HCT116 (cell line): ENCODE measurements at regions not wholly inside any gene's neighbourhood (a gene's known extent, or its start where the extent isn't known, plus 50 kb on each side); places are given as distances from the start of the nearest gene placed in this dataset.

ENCODE experiments used
- CEBPB ChIP-seq: IDR thresholded peaks from 2 replicates; pipeline ENCODE4 v1.6.1; 2012; ENCODE audit warnings: low read depth
- CTCF ChIP-seq, 3 experiments: fragments of 200-600 bp in 1 of 3; sonication (generic) in 1 of 3; IDR thresholded peaks in 2 of 3; conservative IDR thresholded peaks in 1 of 3; 2 replicates each; pipeline ENCODE4 v1.5.1; 2012 to 2017; ENCODE audit warnings: low read depth in 2 of 3, low read length in 2 of 3, antibody characterized with exemption in 1 of 3, borderline replicate concordance in 1 of 3, control low read depth in 1 of 3, mild to moderate bottlenecking in 1 of 3, mixed read lengths in 1 of 3, mixed run types in 1 of 3, moderate library complexity in 1 of 3; ENCODE audit not compliant: insufficient read depth in 1 of 3
- EZH2 ChIP-seq: fragments of 200-600 bp; sonication (generic); IDR thresholded peaks from 2 replicates; pipeline ENCODE4 v1.6.1; 2017; ENCODE audit warnings: antibody characterized with exemption, mixed run types
- JUND ChIP-seq: IDR thresholded peaks from 2 replicates; pipeline ENCODE4 v1.6.1; 2012
- POLR2A ChIP-seq: IDR thresholded peaks from 2 replicates; pipeline ENCODE4 v1.7.0; 2011; ENCODE audit warnings: borderline replicate concordance; ENCODE audit not compliant: insufficient read depth, insufficient read length; ENCODE audit errors: extremely low read depth
- POLR2AphosphoS5 ChIP-seq: IDR thresholded peaks from 2 replicates; pipeline ENCODE4 v1.6.1; 2011; ENCODE audit warnings: mild to moderate bottlenecking, low read depth, low read length, moderate library complexity
- RAD21 ChIP-seq: IDR thresholded peaks from 2 replicates; pipeline ENCODE4 v1.6.1; 2012; ENCODE audit warnings: low read depth, mild to moderate bottlenecking
- SIN3A ChIP-seq: IDR thresholded peaks from 2 replicates; pipeline ENCODE4 v1.6.1; 2012; ENCODE audit warnings: low read depth
- TCF7L2 ChIP-seq: IDR thresholded peaks from 2 replicates; pipeline ENCODE4 v1.7.0; 2011; ENCODE audit warnings: borderline replicate concordance, inconsistent platforms; ENCODE audit not compliant: insufficient read depth, insufficient read length; ENCODE audit errors: extremely low read depth
- TF ChIP-seq, protein P1 (sequence below): IDR thresholded peaks from 2 replicates; pipeline ENCODE4 v1.6.1; 2012
- TF ChIP-seq, protein P2 (sequence below): IDR thresholded peaks from 2 replicates; pipeline ENCODE4 v1.6.1; 2012; ENCODE audit warnings: low read depth
- TF ChIP-seq, protein P3 (sequence below): IDR thresholded peaks from 2 replicates; pipeline ENCODE4 v1.6.1; 2012

GRCh38 chr14:73783107-73783727 lies 68.4 kb upstream of the PTGR2 start:
- no peak for TF ChIP-seq RAD21
- TF ChIP-seq CEBPB: no peak
- TF ChIP-seq CTCF (IDR thresholded peaks at IDR 0.05 in 2 of 3, conservative IDR thresholded peaks at IDR 0.05 in 1 of 3; ENCODE audit: borderline replicate concordance in 1 of 3, insufficient read depth in 1 of 3, low read depth in 2 of 3, low read length in 2 of 3): no peak
- TF ChIP-seq, protein P1, sequence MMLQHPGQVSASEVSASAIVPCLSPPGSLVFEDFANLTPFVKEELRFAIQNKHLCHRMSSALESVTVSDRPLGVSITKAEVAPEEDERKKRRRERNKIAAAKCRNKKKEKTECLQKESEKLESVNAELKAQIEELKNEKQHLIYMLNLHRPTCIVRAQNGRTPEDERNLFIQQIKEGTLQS: no peak
- TF ChIP-seq, protein P2, sequence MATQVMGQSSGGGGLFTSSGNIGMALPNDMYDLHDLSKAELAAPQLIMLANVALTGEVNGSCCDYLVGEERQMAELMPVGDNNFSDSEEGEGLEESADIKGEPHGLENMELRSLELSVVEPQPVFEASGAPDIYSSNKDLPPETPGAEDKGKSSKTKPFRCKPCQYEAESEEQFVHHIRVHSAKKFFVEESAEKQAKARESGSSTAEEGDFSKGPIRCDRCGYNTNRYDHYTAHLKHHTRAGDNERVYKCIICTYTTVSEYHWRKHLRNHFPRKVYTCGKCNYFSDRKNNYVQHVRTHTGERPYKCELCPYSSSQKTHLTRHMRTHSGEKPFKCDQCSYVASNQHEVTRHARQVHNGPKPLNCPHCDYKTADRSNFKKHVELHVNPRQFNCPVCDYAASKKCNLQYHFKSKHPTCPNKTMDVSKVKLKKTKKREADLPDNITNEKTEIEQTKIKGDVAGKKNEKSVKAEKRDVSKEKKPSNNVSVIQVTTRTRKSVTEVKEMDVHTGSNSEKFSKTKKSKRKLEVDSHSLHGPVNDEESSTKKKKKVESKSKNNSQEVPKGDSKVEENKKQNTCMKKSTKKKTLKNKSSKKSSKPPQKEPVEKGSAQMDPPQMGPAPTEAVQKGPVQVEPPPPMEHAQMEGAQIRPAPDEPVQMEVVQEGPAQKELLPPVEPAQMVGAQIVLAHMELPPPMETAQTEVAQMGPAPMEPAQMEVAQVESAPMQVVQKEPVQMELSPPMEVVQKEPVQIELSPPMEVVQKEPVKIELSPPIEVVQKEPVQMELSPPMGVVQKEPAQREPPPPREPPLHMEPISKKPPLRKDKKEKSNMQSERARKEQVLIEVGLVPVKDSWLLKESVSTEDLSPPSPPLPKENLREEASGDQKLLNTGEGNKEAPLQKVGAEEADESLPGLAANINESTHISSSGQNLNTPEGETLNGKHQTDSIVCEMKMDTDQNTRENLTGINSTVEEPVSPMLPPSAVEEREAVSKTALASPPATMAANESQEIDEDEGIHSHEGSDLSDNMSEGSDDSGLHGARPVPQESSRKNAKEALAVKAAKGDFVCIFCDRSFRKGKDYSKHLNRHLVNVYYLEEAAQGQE: no peak
- TF ChIP-seq EZH2: no peak
- TF ChIP-seq, protein P3, sequence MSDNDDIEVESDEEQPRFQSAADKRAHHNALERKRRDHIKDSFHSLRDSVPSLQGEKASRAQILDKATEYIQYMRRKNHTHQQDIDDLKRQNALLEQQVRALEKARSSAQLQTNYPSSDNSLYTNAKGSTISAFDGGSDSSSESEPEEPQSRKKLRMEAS: no peak
- no peak for TF ChIP-seq TCF7L2
- no peak for TF ChIP-seq POLR2AphosphoS5
- TF ChIP-seq JUND: no peak
- no peak for TF ChIP-seq POLR2A
- TF ChIP-seq SIN3A: no peak
